GM12891 (cell line): ENCODE measurements at regions not wholly inside any gene's neighbourhood (a gene's known extent, or its start where the extent isn't known, plus 50 kb on each side); places are given as distances from the start of the nearest gene placed in this dataset.

Source experiments
- POLR2A ChIP-seq: IDR thresholded peaks from 2 replicates; pipeline ENCODE4 v1.6.1; 2011; ENCODE audit warnings: low read depth, low read length, control low read depth
- POLR2AphosphoS5 ChIP-seq: IDR thresholded peaks from 2 replicates; pipeline ENCODE4 v1.6.1; 2011; ENCODE audit warnings: low read depth, low read length, control low read depth
- POU2F2 ChIP-seq: IDR thresholded peaks from 2 replicates; pipeline ENCODE4 v1.6.1; 2011; ENCODE audit warnings: low read depth, mild to moderate bottlenecking, control low read depth, low read length, moderate library complexity
- TAF1 ChIP-seq: IDR thresholded peaks from 2 replicates; pipeline ENCODE4 v1.6.1; 2011; ENCODE audit warnings: low read depth, low read length, control low read depth

DNA sequence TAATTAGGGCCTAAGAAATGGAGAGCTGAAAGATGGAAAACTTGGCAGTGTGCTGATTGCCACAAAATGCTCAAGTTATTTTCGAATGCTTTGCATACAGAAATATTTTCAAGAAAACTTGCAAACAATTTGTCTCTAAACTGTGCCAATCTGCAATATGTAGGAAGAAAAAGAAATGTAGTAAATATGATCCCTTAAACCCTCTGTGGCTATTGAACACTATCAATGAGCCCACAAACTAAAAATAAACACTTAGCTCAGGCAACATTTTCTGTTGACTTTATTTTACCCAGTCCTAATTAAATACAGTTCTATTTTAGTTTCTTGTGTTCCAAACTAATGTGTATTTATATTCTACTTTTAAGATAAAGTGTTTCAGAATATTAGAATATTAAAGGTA, 342.1 kb downstream of the SEMA3D start:
- TF ChIP-seq POLR2AphosphoS5 (no peak), POLR2A (no peak), TAF1 (no peak), POU2F2 (no peak)
